ENCODE measurements at regions not wholly inside any gene's neighbourhood (a gene's known extent, or its start where the extent isn't known, plus 50 kb on each side); places are given as distances from the start of the nearest gene placed in this dataset.

GRCh38 chr6:16979677-16980370, 122.0 kb upstream of the STMND1 start:
- TF ChIP-seq CTCF (IDR thresholded peaks at IDR 0.05) (no peak), POLR2A (IDR thresholded peaks at IDR 0.05) (no peak), EP300 (IDR thresholded peaks at IDR 0.05; ENCODE audit: low read depth) (no peak), POLR2AphosphoS5 (IDR thresholded peaks at IDR 0.05) (no peak)
